Left ventricle myocardium superior (tissue), 1 donor: ENCODE measurements at regions not wholly inside any gene's neighbourhood (a gene's known extent, or its start where the extent isn't known, plus 50 kb on each side); places are given as distances from the start of the nearest gene placed in this dataset.
"Not testable (repeated sequence)": the region's sequence is repeated elsewhere in the genome, so short reads cannot be mapped to it uniquely, and the experiment has no call there.

Experiments
- ATAC-seq: fragments of 200-7000 bp; cut with Tn5 transposase; one replicate; pipeline ENCODE4 v1.9.1; 2020; ENCODE audit warnings: mild to moderate bottlenecking, moderate library complexity
- DNase-seq: peaks from one replicate; pipeline ENCODE4 v3.0.0-alpha.2; 2020
- intact Hi-C: fragments of 100-400 bp; cut with micrococcal nuclease; formaldehyde crosslinking; loops from one replicate; pipeline ENCODE4 v1.11.0; 2022
- donor health status: DM: no; HTN: yes; CAD: no; lungs with severe emphysema.

GRCh38 chr4:147289181-147289580 lies 191.7 kb upstream of the EDNRA start:
- intact Hi-C loops: no loop called here
- ATAC-seq: no peak
- DNase-seq: no peak

DNA sequence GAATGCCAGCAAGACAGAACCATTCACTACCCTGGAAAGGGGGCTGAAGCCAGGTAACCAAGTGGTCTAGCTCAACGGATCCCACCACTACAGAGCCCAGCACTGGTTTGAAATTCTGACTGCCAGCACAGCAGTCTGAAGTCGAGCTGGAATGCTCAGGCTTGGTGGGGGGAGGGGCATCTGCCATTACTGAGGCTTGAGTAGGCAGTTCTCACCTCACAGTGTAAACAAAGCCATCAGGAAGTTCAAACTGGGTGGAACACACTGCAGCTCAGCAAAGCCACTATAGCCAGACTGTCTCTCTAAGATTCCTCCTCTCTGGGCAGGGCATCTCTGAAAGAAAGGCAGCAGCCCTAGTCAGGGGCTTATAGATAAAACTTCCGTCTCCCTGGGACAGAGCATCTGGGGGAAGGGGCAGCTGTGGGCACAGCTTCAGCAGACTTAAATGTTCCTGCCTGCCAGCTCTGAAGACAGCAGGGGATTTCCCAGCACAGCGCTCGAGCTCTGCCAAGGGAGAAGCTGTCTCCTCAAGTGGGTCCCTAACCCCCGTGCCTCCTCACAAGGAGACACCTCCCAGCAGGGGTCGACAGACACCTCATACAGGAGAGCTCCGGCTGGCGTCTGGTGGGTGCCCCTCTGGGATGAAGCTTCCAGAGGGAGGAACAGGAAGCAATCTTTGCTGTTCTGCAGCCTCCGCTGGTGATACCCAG lies 188.1 kb upstream of the EDNRA start:
- DNase-seq, intact Hi-C loops, ATAC-seq: not testable (repeated sequence)

- DNase-seq, intact Hi-C loops, ATAC-seq: not testable (repeated sequence)
These were observed 187.6 kb upstream of the EDNRA start for GRCh38 chr4:147293314-147293677.

DNA sequence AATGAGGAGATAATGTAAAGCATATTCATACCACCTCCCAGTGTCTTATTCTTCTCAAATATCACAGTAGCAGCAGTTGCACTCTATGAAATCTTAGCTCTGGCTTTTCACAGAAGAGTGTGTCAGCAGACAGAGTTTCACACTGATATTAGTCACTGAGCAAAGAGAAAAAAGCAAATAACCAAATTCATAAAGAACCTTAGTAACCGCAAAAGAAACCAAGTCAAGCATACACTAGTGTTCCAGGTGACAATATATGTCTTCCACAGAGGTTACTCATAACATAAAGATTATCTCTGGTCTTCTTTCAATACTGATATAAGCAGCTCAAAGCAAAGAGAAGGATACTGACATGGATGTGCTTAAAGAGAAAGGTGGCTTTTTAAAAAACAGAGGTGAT lies 181.7 kb upstream of the EDNRA start:
- DNase-seq: no peak
- no peak for ATAC-seq
- intact Hi-C loops: no loop called here

DNA sequence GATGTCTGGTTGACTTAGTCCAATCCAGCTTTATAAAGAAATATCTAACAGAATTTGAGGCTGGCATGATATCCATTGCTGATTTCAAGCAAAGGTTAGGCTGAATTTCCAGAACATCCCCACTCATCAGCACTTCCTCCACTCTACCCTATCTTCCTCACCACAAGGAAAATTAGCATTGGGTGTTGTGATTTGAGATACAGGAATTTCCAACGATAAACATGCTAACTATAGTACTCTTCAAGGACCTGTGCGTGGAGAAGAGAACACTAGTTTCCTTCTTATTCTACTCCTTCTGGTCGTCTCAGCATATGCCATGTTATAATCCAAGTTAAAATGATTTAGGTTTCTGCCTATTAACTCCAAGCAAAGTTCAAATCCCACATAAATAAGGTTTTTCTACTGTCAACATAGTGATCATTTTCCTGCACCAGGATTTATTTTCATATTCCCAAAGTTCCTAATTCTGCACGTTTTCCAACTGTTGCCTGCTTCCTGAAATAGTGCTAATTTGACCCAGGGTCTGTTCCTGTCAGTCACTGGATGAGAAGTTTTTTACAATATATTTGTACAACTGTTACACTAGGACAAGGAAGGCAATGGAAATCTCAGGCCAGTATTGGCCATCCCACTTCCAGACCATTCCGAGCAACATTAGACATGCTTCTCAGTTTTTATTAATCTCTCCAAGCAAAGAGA lies 177.6 kb upstream of the EDNRA start:
- intact Hi-C loops: no loop called here
- DNase-seq (no peak), ATAC-seq (no peak)

DNA sequence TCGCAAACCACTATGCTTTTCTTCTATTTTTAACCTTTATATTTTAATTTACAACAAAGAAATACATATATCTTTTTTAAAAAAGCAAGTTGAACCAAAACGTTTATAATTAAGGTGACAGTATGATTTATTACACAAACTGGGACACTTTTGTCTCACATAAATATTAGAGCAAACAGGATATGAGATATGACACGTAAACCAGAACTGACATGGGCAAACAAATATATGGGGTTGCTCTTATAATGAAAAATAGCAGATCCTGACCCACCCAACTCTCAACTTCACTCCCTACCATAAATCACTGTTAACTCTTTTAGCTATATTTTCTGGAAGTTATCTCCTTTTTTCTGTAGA lies 177.0 kb upstream of the EDNRA start:
- intact Hi-C loops: no loop called here

DNA sequence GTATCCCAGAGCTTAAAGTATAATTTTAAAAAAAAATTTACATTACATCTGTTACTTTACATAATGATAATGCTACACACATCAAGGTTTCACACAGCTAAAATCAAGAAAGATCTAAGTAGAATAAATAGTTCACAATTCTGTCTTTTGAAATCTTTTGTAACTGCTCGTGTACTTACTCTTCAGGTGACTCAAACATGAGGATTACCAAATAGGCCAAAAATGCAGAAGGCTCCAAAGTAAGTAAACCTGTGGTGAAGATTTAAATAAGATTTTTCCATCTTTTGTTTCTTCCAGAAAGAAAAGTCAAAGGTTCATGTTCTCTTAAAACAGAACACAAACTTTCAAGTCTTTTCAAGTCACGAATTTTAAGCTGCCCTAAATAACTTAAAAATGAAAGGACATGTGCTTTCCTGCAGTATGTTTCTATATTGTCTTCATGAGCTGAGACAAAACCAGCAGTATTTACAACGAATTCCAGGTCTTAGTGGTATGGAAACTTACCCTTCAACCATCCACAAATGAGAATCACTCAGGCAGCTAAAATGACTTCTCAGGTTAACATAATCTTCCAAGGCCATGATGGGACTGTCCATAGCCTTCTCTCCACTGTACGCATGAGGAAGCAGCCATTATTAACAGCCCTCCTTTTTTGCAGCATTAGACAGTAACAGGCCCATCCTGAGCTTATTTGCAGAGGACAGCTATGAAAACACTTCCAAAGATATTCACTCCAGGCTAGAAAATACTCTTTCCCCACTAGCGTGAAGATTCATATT lies 172.8 kb upstream of the EDNRA start:
- no peak for ATAC-seq
- DNase-seq: no peak
- intact Hi-C loops: no loop called here

More for the DNA sequence above, 177.0 kb upstream of the EDNRA start:
- ATAC-seq: no peak
- no peak for DNase-seq

- no peak for DNase-seq
- intact Hi-C loops: no loop called here
- no peak for ATAC-seq
These were observed 171.5 kb upstream of the EDNRA start for GRCh38 chr4:147309434-147309833.

DNA sequence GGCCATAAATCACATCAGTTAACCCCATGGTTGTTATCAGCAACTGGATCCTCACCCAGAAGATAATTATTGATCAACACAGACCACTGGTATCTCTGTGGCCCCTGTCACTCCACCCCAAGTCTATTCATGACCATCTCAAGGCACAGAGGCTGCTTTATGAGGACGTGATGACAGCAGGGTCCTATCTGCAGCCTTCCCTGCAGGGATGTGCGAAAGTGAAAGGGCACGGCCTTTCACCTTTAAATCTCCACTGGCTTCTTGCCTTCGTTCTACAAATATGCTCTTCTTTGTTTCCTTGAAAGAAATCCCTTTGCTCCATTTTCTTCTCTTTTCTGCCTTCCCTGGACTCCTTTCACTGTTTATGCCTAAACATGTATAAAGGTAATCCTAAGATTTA lies 170.6 kb upstream of the EDNRA start:
- DNase-seq (no peak), ATAC-seq (no peak)
- intact Hi-C loops: no loop called here

DNA sequence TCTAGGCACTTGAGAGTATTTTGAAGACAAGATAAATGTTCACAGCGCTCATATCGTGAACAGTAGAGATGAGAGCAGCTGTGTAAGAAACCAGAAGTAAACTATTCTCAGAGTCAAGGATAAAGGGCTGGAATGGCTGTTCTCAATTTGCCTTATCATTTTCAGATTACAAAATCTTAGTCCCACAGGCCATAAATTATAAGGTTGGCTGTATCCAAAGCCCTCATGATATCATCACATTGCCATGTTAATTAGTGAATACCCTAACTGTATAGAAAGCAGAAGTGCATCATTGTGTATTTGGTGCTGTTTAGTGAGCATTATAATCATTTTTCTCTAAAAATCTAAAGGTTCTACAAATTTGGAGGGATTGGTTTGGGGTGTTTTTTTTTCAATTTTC lies 168.9 kb upstream of the EDNRA start:
- ATAC-seq (no peak), DNase-seq (no peak)
- intact Hi-C loops: no loop called here

- DNase-seq (no peak), ATAC-seq (no peak)
- intact Hi-C loops: no loop called here
These were observed 168.4 kb upstream of the EDNRA start for GRCh38 chr4:147312376-147313046.

GRCh38 chr4:147313108-147313507 lies 167.8 kb upstream of the EDNRA start:
- DNase-seq (no peak), ATAC-seq (no peak)
- intact Hi-C loops: no loop called here

GRCh38 chr4:147318586-147318985 lies 162.3 kb upstream of the EDNRA start:
- peak; percentile 28 for ATAC-seq
- intact Hi-C loops: no loop called here
- DNase-seq: no peak

DNA sequence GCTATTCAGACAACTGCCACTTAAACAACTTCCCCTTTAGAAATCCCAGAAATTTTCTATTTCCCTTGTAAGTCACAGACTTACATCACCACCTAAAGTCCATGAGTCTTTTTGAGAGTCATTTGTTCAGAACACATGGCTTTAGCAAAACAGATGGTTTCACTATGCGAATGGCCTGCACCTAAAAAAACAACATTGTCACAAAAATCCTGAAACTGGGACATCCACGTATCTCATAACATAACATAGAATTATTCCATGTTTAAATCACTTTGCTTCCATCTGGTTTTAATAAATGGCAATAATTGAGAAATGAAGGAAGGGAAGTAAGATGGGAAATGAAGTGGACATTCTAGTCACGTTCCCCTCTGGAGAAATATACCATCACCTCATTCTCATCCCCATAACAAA lies 155.3 kb upstream of the EDNRA start:
- DNase-seq: no peak
- intact Hi-C loops: no loop called here
- ATAC-seq: no peak

GRCh38 chr4:147326591-147326990 lies 154.3 kb upstream of the EDNRA start:
- peak; percentile 43 for ATAC-seq
- intact Hi-C loops: no loop called here

GRCh38 chr4:147327322-147327721 lies 153.6 kb upstream of the EDNRA start:
- DNase-seq (no peak), ATAC-seq (peak; percentile 91)
- intact Hi-C loops: no loop called here

More at GRCh38 chr4:147326591-147326990, 154.3 kb upstream of the EDNRA start:
- DNase-seq: no peak

DNA sequence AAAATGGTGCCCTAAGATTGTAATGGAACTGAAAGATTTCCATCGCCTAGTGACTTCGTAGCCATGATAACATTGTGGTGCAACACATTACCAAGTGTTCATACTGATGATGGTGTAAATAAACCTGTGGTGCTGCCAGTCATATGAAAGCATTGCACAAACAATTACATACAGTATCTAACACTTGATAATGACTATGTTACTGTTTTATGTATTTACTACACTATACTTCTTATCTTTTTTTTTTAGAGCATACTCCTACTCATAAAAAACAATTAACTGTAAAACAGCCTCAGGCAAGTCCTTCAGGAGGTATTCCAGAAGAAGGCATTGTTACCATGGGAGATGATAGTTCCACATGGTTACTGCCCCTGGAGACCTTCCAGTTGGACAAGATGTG lies 152.7 kb upstream of the EDNRA start:
- ATAC-seq (no peak), DNase-seq (no peak)
- intact Hi-C loops: no loop called here

DNA sequence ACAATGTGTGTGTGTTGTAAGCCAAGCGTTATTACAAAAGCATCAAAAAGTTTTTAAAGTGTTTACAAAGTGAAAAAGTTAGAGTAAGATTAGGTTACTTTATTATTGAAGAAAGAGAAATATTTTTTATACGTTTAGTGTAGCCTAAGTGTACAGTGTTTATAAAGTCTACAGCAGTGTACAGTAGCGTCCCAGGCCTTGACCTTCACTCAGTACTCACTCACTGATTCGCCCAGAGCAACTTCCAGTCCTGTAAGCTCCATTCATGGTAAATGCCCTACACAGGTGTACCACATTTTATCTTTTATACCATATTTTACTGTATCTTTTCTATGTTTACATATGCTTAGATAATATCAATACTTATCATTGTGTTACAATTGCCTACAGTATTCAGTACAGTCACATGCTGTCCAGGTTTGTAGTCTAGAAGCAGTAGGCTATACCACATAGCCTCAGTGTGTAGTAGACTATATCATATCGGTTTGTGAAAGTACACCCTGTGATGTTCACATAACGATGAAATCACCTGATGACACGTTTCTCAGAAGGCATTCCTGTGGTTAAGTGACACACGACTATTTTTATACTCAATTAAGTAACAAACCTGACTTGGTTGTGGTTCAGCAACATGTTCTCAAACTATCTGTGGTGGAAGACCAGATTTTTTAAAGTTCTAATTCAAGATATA lies 152.0 kb upstream of the EDNRA start:
- DNase-seq (no peak), ATAC-seq (peak; percentile 77)
- intact Hi-C loops: no loop called here

DNA sequence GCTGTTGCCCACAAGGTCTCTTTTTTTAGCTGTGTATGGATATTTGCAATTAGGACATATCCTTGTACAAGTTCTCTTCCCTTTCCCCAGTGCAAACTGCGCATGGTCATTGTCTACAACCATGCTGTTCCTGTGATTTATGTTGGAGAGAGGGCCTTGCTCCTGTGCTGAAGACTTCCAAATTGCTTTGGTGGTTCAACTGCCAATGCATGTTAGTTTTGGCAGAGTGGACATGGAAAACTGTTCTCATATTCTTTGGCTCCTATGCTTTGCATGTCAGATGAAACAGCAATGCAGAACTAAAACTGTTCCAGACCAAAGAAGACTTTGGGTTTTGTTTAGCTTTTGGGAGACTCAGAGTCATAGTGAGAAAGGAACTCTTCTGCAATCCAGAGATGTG lies 148.8 kb upstream of the EDNRA start:
- no peak for DNase-seq
- intact Hi-C loops: no loop called here
- ATAC-seq: no peak
